Mesendoderm (in vitro differentiated cells): ENCODE measurements at regions not wholly inside any gene's neighbourhood (a gene's known extent, or its start where the extent isn't known, plus 50 kb on each side); places are given as distances from the start of the nearest gene placed in this dataset.
A peak's percentile ranks its signal among the peaks of the same experiment; 100 is the strongest.

Experiments used
- DNase-seq: peaks from one replicate; pipeline ENCODE4 v3.0.0; 2013
- H2AK5ac ChIP-seq: 2 replicates; pipeline ENCODE4 v1.6.1; 2013; ENCODE audit warnings: low read length, inconsistent platforms
- H2BK120ac ChIP-seq: 2 replicates; pipeline ENCODE4 v1.6.1; 2013; ENCODE audit warnings: low read depth, mild to moderate bottlenecking, low read length, moderate library complexity, mixed read lengths
- H2BK15ac ChIP-seq: replicated peaks from 2 replicates; pipeline ENCODE4 v1.6.1; 2013; ENCODE audit warnings: low read depth, mild to moderate bottlenecking, moderate library complexity
- H2BK5ac ChIP-seq: 2 replicates; pipeline ENCODE4 v1.6.1; 2013; ENCODE audit warnings: low read length, inconsistent platforms
- H3K18ac ChIP-seq: 2 replicates; pipeline ENCODE4 v1.6.1; 2013; ENCODE audit warnings: mild to moderate bottlenecking, low read length, mixed read lengths
- H3K23ac ChIP-seq: one replicate; pipeline ENCODE4 v1.6.1; 2013; ENCODE audit warnings: low read length
- H3K27ac ChIP-seq: 2 replicates; pipeline ENCODE4 v1.5.1; 2013; ENCODE audit warnings: low read depth, mild to moderate bottlenecking, inconsistent platforms, low read length, moderate library complexity
- H3K27me3 ChIP-seq: 2 replicates; pipeline ENCODE4 v1.6.1; 2013; ENCODE audit warnings: low read length, control low read depth, mild to moderate bottlenecking, inconsistent platforms; ENCODE audit not compliant: insufficient read depth, poor library complexity
- H3K36me3 ChIP-seq: 2 replicates; pipeline ENCODE4 v1.6.1; 2013; ENCODE audit warnings: low read length, inconsistent platforms; ENCODE audit not compliant: control insufficient read depth, insufficient read depth
- H3K4ac ChIP-seq: one replicate; pipeline ENCODE4 v1.6.1; 2013; ENCODE audit warnings: low read depth, mild to moderate bottlenecking, low read length, moderate library complexity
- H3K4me1 ChIP-seq: 2 replicates; pipeline ENCODE4 v1.6.1; 2013; ENCODE audit warnings: low read depth, low read length, inconsistent platforms; ENCODE audit not compliant: control insufficient read depth
- H3K4me2 ChIP-seq: 2 replicates; pipeline ENCODE4 v1.6.1; 2013; ENCODE audit warnings: low read length
- H3K4me3 ChIP-seq: 2 replicates; pipeline ENCODE4 v1.5.1; 2013; ENCODE audit warnings: mild to moderate bottlenecking, low read length
- H3K56ac ChIP-seq: one replicate; pipeline ENCODE4 v1.6.1; 2013; ENCODE audit warnings: low read length
- H3K79me1 ChIP-seq: 2 replicates; pipeline ENCODE4 v1.6.1; 2013; ENCODE audit warnings: low read length, inconsistent platforms
- H3K79me2 ChIP-seq: 2 replicates; pipeline ENCODE4 v1.6.1; 2013; ENCODE audit warnings: mild to moderate bottlenecking, low read length; ENCODE audit not compliant: control insufficient read depth, insufficient read depth
- H3K9ac ChIP-seq: 2 replicates; pipeline ENCODE4 v1.6.1; 2013; ENCODE audit warnings: low read length, inconsistent platforms
- H4K5ac ChIP-seq: one replicate; pipeline ENCODE4 v1.6.1; 2013; ENCODE audit warnings: low read length
- H4K8ac ChIP-seq: one replicate; pipeline ENCODE4 v1.6.1; 2013; ENCODE audit warnings: low read depth, mild to moderate bottlenecking, control low read depth, low read length, moderate library complexity
- WGBS: extraction: QIAGEN DNeasy Blood & Tissue Kit; methylation state at CpG from one replicate; pipeline ENCODE4 v1.1.7; 2013; ENCODE audit warnings: low lambda C conversion rate, missing lambda C conversion rate; ENCODE audit not compliant: insufficient coverage; ENCODE audit errors: extremely low coverage; 5-methylcytosine and 5-hydroxymethylcytosine counted together

DNA sequence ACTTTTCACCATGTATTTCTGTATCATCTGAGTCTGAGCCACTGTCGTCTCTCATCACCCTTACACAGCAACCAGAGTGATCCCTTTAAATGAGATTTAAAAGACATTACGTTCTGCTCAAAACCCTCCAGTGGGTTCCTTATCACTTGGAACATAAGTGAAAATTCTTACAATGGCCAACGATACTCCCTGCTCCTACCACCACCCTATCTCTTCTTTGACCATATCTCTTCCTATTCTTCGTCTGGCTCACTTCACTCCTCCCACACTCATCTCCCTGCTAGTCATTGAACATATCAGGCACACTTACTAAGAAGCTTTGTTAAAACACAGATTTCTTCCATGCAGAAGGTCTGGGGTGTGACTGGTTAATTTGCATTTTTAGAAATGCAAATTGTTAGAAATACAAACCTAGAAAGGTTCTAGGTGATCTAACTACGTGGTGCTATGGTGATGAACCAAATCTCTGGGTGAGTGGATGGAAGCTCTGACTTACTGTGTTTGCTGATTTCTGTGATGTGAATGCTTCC is 166.6 kb upstream of the CD180 start:
- Histone ChIP-seq H2AK5ac (no peak overlapping the region), H3K9ac (no peak overlapping the region), H3K4me1 (no peaks in the 10 kb centered on the region), H2BK120ac (no peak overlapping the region), H3K36me3 (no peaks in the 10 kb centered on the region), H2BK15ac (no peak overlapping the region), H2BK5ac (no peak overlapping the region), H4K5ac (no peak overlapping the region), H3K4me3 (no peak overlapping the region), H3K27ac (no peak overlapping the region), H3K27me3 (no peaks in the 10 kb centered on the region), H3K79me1 (no peaks in the 10 kb centered on the region), H3K4me2 (no peak overlapping the region), H3K56ac (no peak overlapping the region), H3K4ac (no peak overlapping the region), H3K23ac (no peak overlapping the region), H3K18ac (no peak overlapping the region), H3K79me2 (no peaks in the 10 kb centered on the region), H4K8ac (no peak overlapping the region)
- WGBS: no CpG with 5 or more reads among the region's 5 CpGs
- no peak for DNase-seq

GRCh38 chr5:67361932-67362729 is 165.5 kb upstream of the CD180 start:
- H2AK5ac ChIP-seq: no peak overlapping the region
- no peak overlapping the region for H3K56ac ChIP-seq
- no peak overlapping the region for H3K27ac ChIP-seq
- H3K18ac ChIP-seq: no peak overlapping the region
- DNase-seq: no peak
- no peaks in the 10 kb centered on the region for H3K79me2 ChIP-seq
- H3K4me2 ChIP-seq: no peak overlapping the region
- no peak overlapping the region for H2BK5ac ChIP-seq
- no peaks in the 10 kb centered on the region for H3K4me1 ChIP-seq
- H3K9ac ChIP-seq: no peak overlapping the region
- H2BK120ac ChIP-seq: no peak overlapping the region
- no peak overlapping the region for H3K4me3 ChIP-seq
- H3K36me3 ChIP-seq: no peaks in the 10 kb centered on the region
- no peaks in the 10 kb centered on the region for H3K79me1 ChIP-seq
- no CpG with 5 or more reads among the region's 6 CpGs for WGBS
- H4K5ac ChIP-seq: no peak overlapping the region
- no peak overlapping the region for H4K8ac ChIP-seq
- H3K23ac ChIP-seq: no peak overlapping the region
- no peak overlapping the region for H2BK15ac ChIP-seq
- no peak overlapping the region for H3K4ac ChIP-seq
- no peaks in the 10 kb centered on the region for H3K27me3 ChIP-seq

DNA sequence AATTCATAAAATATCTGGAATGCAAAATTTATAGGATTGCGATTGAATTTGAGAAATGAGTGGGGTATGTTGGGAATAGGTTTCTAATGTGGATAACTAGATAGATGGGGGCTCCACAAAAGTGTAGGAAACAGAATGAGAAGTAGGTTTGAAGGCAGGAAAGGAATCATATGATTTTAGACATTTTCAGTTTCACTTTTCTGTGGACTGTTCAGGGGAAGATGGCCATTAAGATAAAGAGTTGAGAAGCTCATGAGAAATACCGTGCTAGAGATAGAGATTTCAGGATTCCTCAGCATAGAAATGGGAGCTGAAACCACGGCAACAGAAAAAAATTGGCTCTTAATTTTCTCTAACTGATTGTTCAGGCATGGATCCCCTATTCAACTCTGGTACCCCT is 163.4 kb upstream of the CD180 start:
- Histone ChIP-seq H2BK120ac (no peak overlapping the region), H3K4me3 (no peak overlapping the region), H3K27ac (no peak overlapping the region), H2AK5ac (no peak overlapping the region), H3K23ac (no peak overlapping the region), H3K18ac (no peak overlapping the region), H2BK15ac (no peak overlapping the region), H3K79me2 (no peaks in the 10 kb centered on the region), H3K9ac (no peak overlapping the region), H3K56ac (no peak overlapping the region), H4K5ac (no peak overlapping the region), H3K4ac (no peak overlapping the region), H4K8ac (no peak overlapping the region), H3K4me1 (no peaks in the 10 kb centered on the region), H3K36me3 (no peaks in the 10 kb centered on the region), H3K27me3 (no peaks in the 10 kb centered on the region), H2BK5ac (no peak overlapping the region), H3K79me1 (no peaks in the 10 kb centered on the region), H3K4me2 (no peak overlapping the region)
- DNase-seq: no peak
- 100% methylated on average over 1 of the region's 3 CpGs for WGBS

GRCh38 chr5:67358186-67358585 is 161.6 kb upstream of the CD180 start:
- Histone ChIP-seq H2AK5ac (no peak overlapping the region), H3K4ac (no peak overlapping the region), H3K36me3 (no peaks in the 10 kb centered on the region), H4K8ac (no peak overlapping the region), H3K9ac (no peak overlapping the region), H4K5ac (no peak overlapping the region), H3K23ac (no peak overlapping the region), H2BK120ac (no peak overlapping the region), H3K56ac (no peak overlapping the region), H3K27me3 (no peaks in the 10 kb centered on the region), H3K4me3 (no peak overlapping the region), H2BK5ac (no peak overlapping the region), H3K79me2 (no peaks in the 10 kb centered on the region), H3K4me1 (no peaks in the 10 kb centered on the region), H2BK15ac (no peak overlapping the region), H3K27ac (no peak overlapping the region), H3K18ac (no peak overlapping the region), H3K79me1 (no peaks in the 10 kb centered on the region), H3K4me2 (no peak overlapping the region)
- no peak for DNase-seq

DNA sequence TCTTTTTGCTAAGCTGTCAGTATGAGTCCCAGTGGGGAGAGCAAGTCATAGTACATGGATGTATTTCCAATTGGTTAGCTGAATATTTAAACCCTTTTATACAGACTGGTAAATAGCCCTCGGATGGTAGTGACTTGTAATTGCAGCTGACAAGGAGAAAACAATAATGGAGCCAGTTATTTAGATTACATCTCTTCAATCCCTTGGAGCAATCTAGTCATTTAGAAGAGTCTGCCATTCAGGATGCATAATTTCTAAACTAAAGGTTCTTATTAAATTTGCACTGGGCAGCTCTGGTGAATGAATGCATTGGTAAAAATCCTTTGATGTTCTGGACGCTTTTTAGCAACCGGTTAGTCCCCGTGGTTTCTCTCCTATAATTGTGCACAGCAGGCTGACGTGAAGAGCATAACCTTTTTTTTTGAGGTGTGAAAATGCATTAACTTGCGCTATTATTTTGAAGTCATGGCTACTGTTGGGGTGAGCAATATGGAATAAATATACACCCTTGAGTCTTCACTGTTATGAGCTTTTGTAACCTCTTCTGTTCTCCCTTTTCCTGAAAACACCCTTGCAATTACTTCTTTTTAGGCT is 158.6 kb upstream of the CD180 start:
- Histone ChIP-seq H3K79me2 (no peaks in the 10 kb centered on the region), H3K23ac (no peak overlapping the region), H3K4me2 (no peak overlapping the region), H3K27me3 (no peaks in the 10 kb centered on the region), H3K79me1 (no peaks in the 10 kb centered on the region), H3K56ac (no peak overlapping the region), H3K27ac (no peak overlapping the region), H4K5ac (no peak overlapping the region), H3K4me1 (no peaks in the 10 kb centered on the region), H4K8ac (no peak overlapping the region), H2AK5ac (no peak overlapping the region), H3K18ac (no peak overlapping the region), H2BK5ac (no peak overlapping the region), H3K4me3 (no peak overlapping the region), H3K9ac (no peak overlapping the region), H3K4ac (no peak overlapping the region), H2BK15ac (no peak overlapping the region), H2BK120ac (no peak overlapping the region), H3K36me3 (no peaks in the 10 kb centered on the region)
- WGBS: no CpG with 5 or more reads among the region's 6 CpGs
- peak; percentile 27 for DNase-seq
